ENCODE measurements at regions not wholly inside any gene's neighbourhood (a gene's known extent, or its start where the extent isn't known, plus 50 kb on each side); places are given as distances from the start of the nearest gene placed in this dataset.
"Not testable (repeated sequence)": the region's sequence is repeated elsewhere in the genome, so short reads cannot be mapped to it uniquely, and the experiment has no call there.

GRCh38 chr2:176969642-176970359 lies 242.8 kb upstream of the HNRNPA3 start:
- no peak for DNase-seq (ENCODE audit: low read depth in 2 of 2)

GRCh38 chr2:176976736-176977685 lies 235.6 kb upstream of the HNRNPA3 start:
- DNase-seq (ENCODE audit: low read depth in 2 of 2): no peak

- no peak for DNase-seq (ENCODE audit: low read depth in 2 of 2)
These were observed 233.7 kb upstream of the HNRNPA3 start for GRCh38 chr2:176978921-176979320.

- no peak for DNase-seq (ENCODE audit: low read depth in 2 of 2)
These were observed 232.4 kb upstream of the HNRNPA3 start for GRCh38 chr2:176979981-176980710.

GRCh38 chr2:176984987-176985386 lies 227.6 kb upstream of the HNRNPA3 start:
- DNase-seq (ENCODE audit: low read depth in 2 of 2): no peak

- no peak for DNase-seq (ENCODE audit: low read depth in 2 of 2)
These were observed 226.7 kb upstream of the HNRNPA3 start for GRCh38 chr2:176985871-176986270.

GRCh38 chr2:176986487-176986886 lies 226.1 kb upstream of the HNRNPA3 start:
- DNase-seq (ENCODE audit: low read depth in 2 of 2): no peak

GRCh38 chr2:176991411-176991810 lies 221.2 kb upstream of the HNRNPA3 start:
- DNase-seq (ENCODE audit: low read depth in 2 of 2): no peak

- DNase-seq (ENCODE audit: low read depth in 2 of 2): no peak
These were observed 215.4 kb upstream of the HNRNPA3 start for GRCh38 chr2:176997074-176997791.

GRCh38 chr2:176997792-176998169 lies 214.8 kb upstream of the HNRNPA3 start:
- DNase-seq (ENCODE audit: low read depth in 2 of 2): no peak

GRCh38 chr2:176999301-176999700 lies 213.3 kb upstream of the HNRNPA3 start:
- DNase-seq (ENCODE audit: low read depth in 2 of 2): no peak

- no peak for DNase-seq (ENCODE audit: low read depth in 2 of 2)
These were observed 212.4 kb upstream of the HNRNPA3 start for GRCh38 chr2:177000061-177000714.

GRCh38 chr2:177000715-177001072 lies 211.9 kb upstream of the HNRNPA3 start:
- DNase-seq (ENCODE audit: low read depth in 2 of 2): no peak

- DNase-seq (ENCODE audit: low read depth in 2 of 2): no peak
These were observed 211.3 kb upstream of the HNRNPA3 start for GRCh38 chr2:177001334-177001733.

GRCh38 chr2:177002983-177003382 lies 209.6 kb upstream of the HNRNPA3 start:
- DNase-seq (ENCODE audit: low read depth in 2 of 2): no peak

GRCh38 chr2:177007726-177008125 lies 204.9 kb upstream of the HNRNPA3 start:
- not testable (repeated sequence) for DNase-seq (ENCODE audit: low read depth in 2 of 2)

- DNase-seq (ENCODE audit: low read depth in 2 of 2): not testable (repeated sequence)
These were observed 203.9 kb upstream of the HNRNPA3 start for GRCh38 chr2:177008662-177009061.

GRCh38 chr2:177010146-177010545 lies 202.4 kb upstream of the HNRNPA3 start:
- DNase-seq (ENCODE audit: low read depth in 2 of 2): no peak

- DNase-seq (ENCODE audit: low read depth in 2 of 2): no peak
These were observed 201.7 kb upstream of the HNRNPA3 start for GRCh38 chr2:177010861-177011260.

- no peak for DNase-seq (ENCODE audit: low read depth in 2 of 2)
These were observed 197.6 kb upstream of the HNRNPA3 start for GRCh38 chr2:177014946-177015345.

- DNase-seq (ENCODE audit: low read depth in 2 of 2): no peak
These were observed 197.2 kb upstream of the HNRNPA3 start for GRCh38 chr2:177015356-177015923.
